ENCODE measurements at regions not wholly inside any gene's neighbourhood (a gene's known extent, or its start where the extent isn't known, plus 50 kb on each side); places are given as distances from the start of the nearest gene placed in this dataset.

DNA sequence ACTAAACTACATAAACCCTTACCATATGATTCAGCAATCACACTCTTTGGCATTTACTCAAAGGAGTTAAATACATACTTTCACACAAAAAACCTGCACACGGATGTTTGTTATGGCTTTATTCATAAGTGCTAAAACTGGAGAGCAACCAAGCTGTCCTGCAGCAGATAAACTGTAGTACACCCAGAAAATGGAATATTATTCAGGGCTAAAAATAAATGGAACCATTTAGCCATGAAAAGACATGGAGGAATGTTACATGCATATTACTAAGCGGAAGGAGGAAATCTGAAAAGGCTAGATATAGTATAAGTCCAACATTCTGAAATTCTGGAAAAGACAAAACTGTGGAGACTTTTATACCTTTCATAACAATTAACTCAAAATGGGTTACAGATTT is 73.6 kb upstream of the PHACTR3 start:
- TF ChIP-seq, protein P1, sequence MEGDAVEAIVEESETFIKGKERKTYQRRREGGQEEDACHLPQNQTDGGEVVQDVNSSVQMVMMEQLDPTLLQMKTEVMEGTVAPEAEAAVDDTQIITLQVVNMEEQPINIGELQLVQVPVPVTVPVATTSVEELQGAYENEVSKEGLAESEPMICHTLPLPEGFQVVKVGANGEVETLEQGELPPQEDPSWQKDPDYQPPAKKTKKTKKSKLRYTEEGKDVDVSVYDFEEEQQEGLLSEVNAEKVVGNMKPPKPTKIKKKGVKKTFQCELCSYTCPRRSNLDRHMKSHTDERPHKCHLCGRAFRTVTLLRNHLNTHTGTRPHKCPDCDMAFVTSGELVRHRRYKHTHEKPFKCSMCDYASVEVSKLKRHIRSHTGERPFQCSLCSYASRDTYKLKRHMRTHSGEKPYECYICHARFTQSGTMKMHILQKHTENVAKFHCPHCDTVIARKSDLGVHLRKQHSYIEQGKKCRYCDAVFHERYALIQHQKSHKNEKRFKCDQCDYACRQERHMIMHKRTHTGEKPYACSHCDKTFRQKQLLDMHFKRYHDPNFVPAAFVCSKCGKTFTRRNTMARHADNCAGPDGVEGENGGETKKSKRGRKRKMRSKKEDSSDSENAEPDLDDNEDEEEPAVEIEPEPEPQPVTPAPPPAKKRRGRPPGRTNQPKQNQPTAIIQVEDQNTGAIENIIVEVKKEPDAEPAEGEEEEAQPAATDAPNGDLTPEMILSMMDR (IDR thresholded peaks at IDR 0.05) = no peak
- no peak for TF ChIP-seq POLR2AphosphoS5 (IDR thresholded peaks at IDR 0.05; ENCODE audit: insufficient read depth in 1 of 2, low read depth in 1 of 2)

Measured in vagina (tissue), 2 donors.